ENCODE measurements at regions not wholly inside any gene's neighbourhood (a gene's known extent, or its start where the extent isn't known, plus 50 kb on each side); places are given as distances from the start of the nearest gene placed in this dataset.

- H3K36me3 ChIP-seq (ENCODE audit: low read depth): no peaks in the 10 kb centered on the region
- no peaks in the 10 kb centered on the region for H3K9me3 ChIP-seq (ENCODE audit: severe bottlenecking)
- ATAC-seq (ENCODE audit: low read depth) (no peak), DNase-seq (ENCODE audit: low spot score) (no peak)
- H3K27ac ChIP-seq (ENCODE audit: poor library complexity, severe bottlenecking): no peak overlapping the region
- H3K4me3 ChIP-seq (ENCODE audit: severe bottlenecking): no peak overlapping the region
- no peaks in the 10 kb centered on the region for H3K4me1 ChIP-seq (ENCODE audit: insufficient read depth, poor library complexity, severe bottlenecking)
- H3K27me3 ChIP-seq (ENCODE audit: insufficient read depth, poor library complexity, severe bottlenecking): no peaks in the 10 kb centered on the region
- TF ChIP-seq, protein P1, sequence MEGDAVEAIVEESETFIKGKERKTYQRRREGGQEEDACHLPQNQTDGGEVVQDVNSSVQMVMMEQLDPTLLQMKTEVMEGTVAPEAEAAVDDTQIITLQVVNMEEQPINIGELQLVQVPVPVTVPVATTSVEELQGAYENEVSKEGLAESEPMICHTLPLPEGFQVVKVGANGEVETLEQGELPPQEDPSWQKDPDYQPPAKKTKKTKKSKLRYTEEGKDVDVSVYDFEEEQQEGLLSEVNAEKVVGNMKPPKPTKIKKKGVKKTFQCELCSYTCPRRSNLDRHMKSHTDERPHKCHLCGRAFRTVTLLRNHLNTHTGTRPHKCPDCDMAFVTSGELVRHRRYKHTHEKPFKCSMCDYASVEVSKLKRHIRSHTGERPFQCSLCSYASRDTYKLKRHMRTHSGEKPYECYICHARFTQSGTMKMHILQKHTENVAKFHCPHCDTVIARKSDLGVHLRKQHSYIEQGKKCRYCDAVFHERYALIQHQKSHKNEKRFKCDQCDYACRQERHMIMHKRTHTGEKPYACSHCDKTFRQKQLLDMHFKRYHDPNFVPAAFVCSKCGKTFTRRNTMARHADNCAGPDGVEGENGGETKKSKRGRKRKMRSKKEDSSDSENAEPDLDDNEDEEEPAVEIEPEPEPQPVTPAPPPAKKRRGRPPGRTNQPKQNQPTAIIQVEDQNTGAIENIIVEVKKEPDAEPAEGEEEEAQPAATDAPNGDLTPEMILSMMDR (IDR thresholded peaks at IDR 0.05; ENCODE audit: poor library complexity, severe bottlenecking): no peak
These were observed 981.8 kb downstream of the SLITRK1 start for GRCh38 chr13:82900453-82900852.

DNA sequence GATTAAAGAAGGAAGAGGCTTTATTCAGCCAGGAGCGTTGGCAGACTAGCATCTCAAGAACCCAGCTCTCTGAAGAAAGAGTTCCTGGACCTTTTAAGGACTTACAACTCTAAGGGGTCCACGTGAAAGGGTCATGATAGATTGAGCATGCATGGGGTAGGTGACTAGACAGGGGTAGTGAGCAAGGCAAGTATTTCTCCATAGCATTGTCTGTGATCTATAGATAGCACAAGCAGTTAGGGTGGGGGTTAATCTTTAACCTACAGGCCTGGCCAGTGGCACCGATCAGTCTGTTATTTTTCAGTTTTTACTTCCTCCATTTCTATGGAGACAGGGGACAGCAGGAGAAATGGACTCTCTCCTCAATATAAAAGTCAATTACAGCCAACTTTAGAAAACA is 983.7 kb downstream of the SLITRK1 start:
- DNase-seq (ENCODE audit: low spot score) (no peak), ATAC-seq (ENCODE audit: low read depth) (no peak)
- Histone ChIP-seq H3K9me3 (ENCODE audit: severe bottlenecking) (no peaks in the 10 kb centered on the region), H3K4me1 (ENCODE audit: insufficient read depth, poor library complexity, severe bottlenecking) (no peaks in the 10 kb centered on the region), H3K4me3 (ENCODE audit: severe bottlenecking) (no peak overlapping the region), H3K27ac (ENCODE audit: poor library complexity, severe bottlenecking) (no peak overlapping the region), H3K27me3 (ENCODE audit: insufficient read depth, poor library complexity, severe bottlenecking) (no peaks in the 10 kb centered on the region), H3K36me3 (ENCODE audit: low read depth) (no peaks in the 10 kb centered on the region)
- TF ChIP-seq, protein P1 (IDR thresholded peaks at IDR 0.05; ENCODE audit: poor library complexity, severe bottlenecking): no peak

DNA sequence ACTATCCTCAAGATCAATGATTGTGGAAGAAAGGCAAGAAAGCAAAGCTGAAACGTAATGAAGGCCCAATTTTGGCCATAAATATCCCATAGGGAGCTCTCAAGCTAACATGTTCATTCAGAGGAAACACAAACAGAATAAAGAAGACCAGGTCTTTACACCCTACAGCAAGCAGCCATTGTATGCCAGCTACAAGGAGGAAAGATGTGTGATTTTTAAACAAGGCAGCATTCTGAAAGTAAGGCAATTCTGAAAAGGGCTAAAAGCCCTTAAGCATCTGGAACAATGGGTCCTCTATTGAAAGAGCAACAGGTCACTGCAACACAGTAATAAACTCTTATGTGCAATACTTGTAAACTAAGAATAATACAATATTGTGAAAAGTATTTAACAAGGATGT is 1002.4 kb downstream of the SLITRK1 start:
- DNase-seq (ENCODE audit: low spot score): no peak
- Histone ChIP-seq H3K4me3 (ENCODE audit: severe bottlenecking) (no peak overlapping the region), H3K4me1 (ENCODE audit: insufficient read depth, poor library complexity, severe bottlenecking) (no peaks in the 10 kb centered on the region), H3K27me3 (ENCODE audit: insufficient read depth, poor library complexity, severe bottlenecking) (no peaks in the 10 kb centered on the region), H3K27ac (ENCODE audit: poor library complexity, severe bottlenecking) (no peak overlapping the region), H3K36me3 (ENCODE audit: low read depth) (no peaks in the 10 kb centered on the region), H3K9me3 (ENCODE audit: severe bottlenecking) (no peaks in the 10 kb centered on the region)
- ATAC-seq (ENCODE audit: low read depth): no peak
- TF ChIP-seq, protein P1 (IDR thresholded peaks at IDR 0.05; ENCODE audit: poor library complexity, severe bottlenecking): no peak

GRCh38 chr13:82878536-82878935 is 1003.7 kb downstream of the SLITRK1 start:
- Histone ChIP-seq H3K36me3 (ENCODE audit: low read depth) (no peaks in the 10 kb centered on the region), H3K27ac (ENCODE audit: poor library complexity, severe bottlenecking) (no peak overlapping the region), H3K4me3 (ENCODE audit: severe bottlenecking) (no peak overlapping the region), H3K9me3 (ENCODE audit: severe bottlenecking) (no peaks in the 10 kb centered on the region), H3K4me1 (ENCODE audit: insufficient read depth, poor library complexity, severe bottlenecking) (no peaks in the 10 kb centered on the region), H3K27me3 (ENCODE audit: insufficient read depth, poor library complexity, severe bottlenecking) (no peaks in the 10 kb centered on the region)
- ATAC-seq (ENCODE audit: low read depth): 0 out of 3 replicates have a peak, but pooled peaks have one; percentile 31
- no peak for DNase-seq (ENCODE audit: low spot score)
- TF ChIP-seq, protein P1 (IDR thresholded peaks at IDR 0.05; ENCODE audit: poor library complexity, severe bottlenecking): no peak

DNA sequence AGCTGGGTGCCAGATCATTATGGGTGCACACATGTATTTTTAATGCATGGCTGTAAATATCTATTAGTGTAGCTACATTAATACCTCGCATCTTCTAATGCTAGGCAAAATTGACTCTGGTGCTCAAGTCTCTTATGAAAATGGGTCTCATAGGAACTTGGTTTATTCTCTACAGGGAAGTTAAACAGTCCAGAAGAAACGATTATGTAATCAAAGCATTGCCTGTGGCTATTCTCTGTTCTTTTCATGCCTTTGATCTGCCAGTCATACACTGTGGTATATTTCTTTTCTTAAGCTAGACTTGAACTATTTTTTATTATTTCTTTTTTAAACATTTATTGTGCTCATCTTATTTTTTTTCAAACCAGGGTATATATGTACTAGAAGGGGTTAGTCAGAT is 1015.0 kb downstream of the SLITRK1 start:
- Histone ChIP-seq H3K27ac (ENCODE audit: poor library complexity, severe bottlenecking) (no peak overlapping the region), H3K36me3 (ENCODE audit: low read depth) (no peaks in the 10 kb centered on the region), H3K9me3 (ENCODE audit: severe bottlenecking) (no peaks in the 10 kb centered on the region), H3K27me3 (ENCODE audit: insufficient read depth, poor library complexity, severe bottlenecking) (no peaks in the 10 kb centered on the region), H3K4me1 (ENCODE audit: insufficient read depth, poor library complexity, severe bottlenecking) (no peaks in the 10 kb centered on the region), H3K4me3 (ENCODE audit: severe bottlenecking) (no peak overlapping the region)
- DNase-seq (ENCODE audit: low spot score) (no peak), ATAC-seq (ENCODE audit: low read depth) (no peak)
- TF ChIP-seq, protein P1 (IDR thresholded peaks at IDR 0.05; ENCODE audit: poor library complexity, severe bottlenecking): no peak
